Activated effector memory CD4-positive, alpha-beta T cell treated with anti-CD3 and anti-CD28 coated beads, Interleukin-2, amount 50 U/mL, for 16 hours (primary cell): ENCODE measurements at regions not wholly inside any gene's neighbourhood (a gene's known extent, or its start where the extent isn't known, plus 50 kb on each side); places are given as distances from the start of the nearest gene placed in this dataset.

Experiments used
- DNase-seq: peaks from one replicate; pipeline ENCODE4 v3.0.0-alpha.2; 2020

- DNase-seq, result no peak
These were observed 685.9 kb downstream of the MATN1 start for GRCh38 chr1:30037251-30038118.

GRCh38 chr1:30036666-30037065 is 686.7 kb downstream of the MATN1 start:
- DNase-seq, result no peak

GRCh38 chr1:30036229-30036547 is 687.2 kb downstream of the MATN1 start:
- DNase-seq, result no peak

- no peak for DNase-seq
These were observed 687.7 kb downstream of the MATN1 start for GRCh38 chr1:30035522-30036228.

GRCh38 chr1:30034627-30035521 is 688.5 kb downstream of the MATN1 start:
- no peak for DNase-seq

GRCh38 chr1:30034105-30034626 is 689.2 kb downstream of the MATN1 start:
- no peak for DNase-seq

GRCh38 chr1:30033256-30034104 is 689.9 kb downstream of the MATN1 start:
- no peak for DNase-seq

- DNase-seq, result no peak
These were observed 691.1 kb downstream of the MATN1 start for GRCh38 chr1:30032302-30032701.

- no peak for DNase-seq
These were observed 693.7 kb downstream of the MATN1 start for GRCh38 chr1:30029677-30030076.

GRCh38 chr1:30028939-30029338 is 694.4 kb downstream of the MATN1 start:
- DNase-seq, result no peak

- no peak for DNase-seq
These were observed 695.1 kb downstream of the MATN1 start for GRCh38 chr1:30028283-30028682.

GRCh38 chr1:30027247-30027646 is 696.1 kb downstream of the MATN1 start:
- DNase-seq, result no peak

- DNase-seq, result peak; percentile 27
These were observed 698.8 kb downstream of the MATN1 start for GRCh38 chr1:30024411-30025195.

GRCh38 chr1:30023339-30024022 is 699.9 kb downstream of the MATN1 start:
- no peak for DNase-seq

- no peak for DNase-seq
These were observed 709.4 kb downstream of the MATN1 start for GRCh38 chr1:30014031-30014430.

- no peak for DNase-seq
These were observed 710.6 kb downstream of the MATN1 start for GRCh38 chr1:30012455-30013440.

GRCh38 chr1:30011970-30012369 is 711.4 kb downstream of the MATN1 start:
- DNase-seq, result no peak

- no peak for DNase-seq
These were observed 712.8 kb downstream of the MATN1 start for GRCh38 chr1:30010506-30011106.

- DNase-seq, result no peak
These were observed 713.7 kb downstream of the MATN1 start for GRCh38 chr1:30009720-30010119.
